ENCODE measurements at regions not wholly inside any gene's neighbourhood (a gene's known extent, or its start where the extent isn't known, plus 50 kb on each side); places are given as distances from the start of the nearest gene placed in this dataset.

DNA sequence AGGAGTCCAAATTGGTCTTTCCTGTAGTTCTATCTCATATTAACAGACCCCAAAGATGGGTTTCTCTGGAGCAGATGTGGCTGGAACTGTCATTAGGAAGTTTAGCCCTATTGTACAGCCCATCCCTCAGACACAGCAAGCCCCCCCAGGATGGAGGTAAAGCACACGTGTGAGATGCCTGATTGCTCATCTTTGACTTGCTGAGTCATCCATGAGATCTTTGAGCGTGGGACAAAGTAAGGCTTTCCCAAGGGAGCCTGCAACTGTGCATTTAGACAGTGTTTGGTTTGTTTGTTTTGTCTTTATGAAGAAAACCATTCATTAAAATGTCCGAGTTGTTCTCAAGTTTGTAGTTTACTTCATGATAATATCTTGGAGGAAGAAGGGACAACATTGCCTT is 145.3 kb upstream of the CDH13 start:
- H3K27me3 ChIP-seq, result no peaks in the 10 kb centered on the region
- WGBS, 2 donors, result 64 to 67% methylated on average over 3 of the region's 3 CpGs
- no peak overlapping the region for H3K4me3 ChIP-seq (replicated peaks in 1 of 3)
- H3K4me1 ChIP-seq, result no peaks in the 10 kb centered on the region
- no peak overlapping the region for H3K27ac ChIP-seq
- H3K9me3 ChIP-seq, result no peaks in the 10 kb centered on the region
- intact Hi-C loops (cut with DNase I), result no loop called here
- H3K36me3 ChIP-seq, result no peaks in the 10 kb centered on the region
- no peak for DNase-seq
- TF ChIP-seq, protein P1, sequence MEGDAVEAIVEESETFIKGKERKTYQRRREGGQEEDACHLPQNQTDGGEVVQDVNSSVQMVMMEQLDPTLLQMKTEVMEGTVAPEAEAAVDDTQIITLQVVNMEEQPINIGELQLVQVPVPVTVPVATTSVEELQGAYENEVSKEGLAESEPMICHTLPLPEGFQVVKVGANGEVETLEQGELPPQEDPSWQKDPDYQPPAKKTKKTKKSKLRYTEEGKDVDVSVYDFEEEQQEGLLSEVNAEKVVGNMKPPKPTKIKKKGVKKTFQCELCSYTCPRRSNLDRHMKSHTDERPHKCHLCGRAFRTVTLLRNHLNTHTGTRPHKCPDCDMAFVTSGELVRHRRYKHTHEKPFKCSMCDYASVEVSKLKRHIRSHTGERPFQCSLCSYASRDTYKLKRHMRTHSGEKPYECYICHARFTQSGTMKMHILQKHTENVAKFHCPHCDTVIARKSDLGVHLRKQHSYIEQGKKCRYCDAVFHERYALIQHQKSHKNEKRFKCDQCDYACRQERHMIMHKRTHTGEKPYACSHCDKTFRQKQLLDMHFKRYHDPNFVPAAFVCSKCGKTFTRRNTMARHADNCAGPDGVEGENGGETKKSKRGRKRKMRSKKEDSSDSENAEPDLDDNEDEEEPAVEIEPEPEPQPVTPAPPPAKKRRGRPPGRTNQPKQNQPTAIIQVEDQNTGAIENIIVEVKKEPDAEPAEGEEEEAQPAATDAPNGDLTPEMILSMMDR (IDR thresholded peaks at IDR 0.05), result no peak
- TF ChIP-seq POLR2A (IDR thresholded peaks at IDR 0.05), result no peak

DNA sequence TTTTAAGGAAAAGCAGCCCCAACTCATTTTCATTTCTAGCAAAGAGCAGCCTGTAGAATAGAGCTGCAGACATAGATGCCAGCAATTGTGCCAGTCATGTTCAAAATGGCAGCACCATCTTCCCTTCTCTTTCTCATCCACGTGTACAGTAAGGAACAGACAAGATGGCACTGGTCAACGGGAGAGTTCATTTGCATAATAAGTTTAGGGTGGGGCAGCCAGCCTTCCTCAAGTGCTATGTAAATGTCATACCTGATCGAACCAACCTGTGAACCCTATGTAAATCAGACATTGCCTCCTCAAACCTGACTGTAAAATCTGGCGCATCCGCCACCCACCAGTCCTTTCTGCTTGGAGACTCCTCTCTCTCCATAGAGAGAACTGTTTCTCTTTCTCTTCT is 150.0 kb upstream of the CDH13 start:
- intact Hi-C loops (cut with DNase I), result no loop called here
- WGBS, 2 donors, result 77 to 82% methylated on average over 5 of the region's 5 CpGs
- Histone ChIP-seq H3K4me3 (replicated peaks in 1 of 3) (no peak overlapping the region), H3K36me3 (no peaks in the 10 kb centered on the region), H3K4me1 (no peaks in the 10 kb centered on the region), H3K27ac (no peak overlapping the region), H3K27me3 (no peaks in the 10 kb centered on the region), H3K9me3 (no peaks in the 10 kb centered on the region)
- TF ChIP-seq, protein P1 (IDR thresholded peaks at IDR 0.05), result no peak
- no peak for TF ChIP-seq POLR2A (IDR thresholded peaks at IDR 0.05)
- DNase-seq, result no peak

DNA sequence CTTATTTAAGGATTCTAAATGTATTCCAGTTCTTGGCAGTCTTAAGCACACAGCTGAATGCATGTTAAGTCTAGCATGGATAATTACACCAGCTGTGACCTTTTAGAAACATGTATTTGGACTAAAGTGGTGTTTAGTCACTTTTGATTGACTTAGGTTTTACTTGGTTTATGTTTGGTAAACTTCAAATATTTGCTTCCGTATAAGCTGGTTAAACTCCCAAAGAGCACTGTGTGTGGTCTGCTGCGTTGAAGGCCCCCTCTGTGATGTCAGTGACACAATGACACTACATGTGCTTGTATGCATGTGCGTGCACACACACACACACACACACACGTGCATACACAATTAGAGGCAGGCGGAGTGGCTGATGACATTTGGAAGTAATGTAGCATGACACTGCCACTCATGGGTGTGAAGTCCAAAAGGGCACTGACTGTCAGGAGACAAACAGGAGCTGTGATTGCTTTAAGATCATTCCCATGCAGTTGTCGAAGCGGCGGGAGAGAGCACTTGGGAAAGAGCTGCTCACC is 156.1 kb upstream of the CDH13 start:
- DNase-seq, result no peak
- no peak overlapping the region for H3K27ac ChIP-seq
- H3K4me3 ChIP-seq (replicated peaks in 1 of 3), result no peak overlapping the region
- H3K36me3 ChIP-seq, result no peaks in the 10 kb centered on the region
- no peaks in the 10 kb centered on the region for H3K27me3 ChIP-seq
- H3K4me1 ChIP-seq, result no peaks in the 10 kb centered on the region
- TF ChIP-seq POLR2A (IDR thresholded peaks at IDR 0.05), result no peak
- TF ChIP-seq, protein P1 (IDR thresholded peaks at IDR 0.05), result no peak
- 62 to 65% methylated on average over 8 of the region's 8 CpGs for WGBS, 2 donors
- intact Hi-C loops (cut with DNase I), result no loop called here
- H3K9me3 ChIP-seq, result no peaks in the 10 kb centered on the region

DNA sequence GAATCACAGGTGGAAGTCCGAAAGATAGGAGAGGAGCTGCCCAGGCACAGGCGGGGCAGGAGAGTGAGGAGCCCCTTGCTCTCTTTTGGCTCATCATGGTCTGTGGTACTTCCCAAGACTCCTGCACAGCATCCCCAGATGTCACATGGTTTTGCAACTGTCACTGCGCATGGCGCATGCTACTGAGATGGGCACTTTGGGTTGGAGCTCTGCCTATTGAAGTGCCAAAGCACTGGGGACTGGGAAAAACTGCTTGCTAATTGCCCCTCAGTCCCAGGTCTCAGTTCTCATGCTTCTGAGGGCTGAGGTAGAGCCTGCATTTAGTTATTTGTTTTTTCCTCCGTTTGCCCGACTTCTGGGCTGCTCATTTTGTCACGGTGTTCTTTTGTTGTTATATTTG is 156.8 kb upstream of the CDH13 start:
- no peaks in the 10 kb centered on the region for H3K4me1 ChIP-seq
- DNase-seq, result no peak
- H3K27me3 ChIP-seq, result no peaks in the 10 kb centered on the region
- H3K27ac ChIP-seq, result no peak overlapping the region
- 62 to 65% methylated on average over 7 of the region's 7 CpGs for WGBS, 2 donors
- intact Hi-C loops (cut with DNase I), result no loop called here
- no peak overlapping the region for H3K4me3 ChIP-seq (replicated peaks in 1 of 3)
- H3K36me3 ChIP-seq, result no peaks in the 10 kb centered on the region
- H3K9me3 ChIP-seq, result no peaks in the 10 kb centered on the region
- TF ChIP-seq POLR2A (IDR thresholded peaks at IDR 0.05), result no peak
- TF ChIP-seq, protein P1 (IDR thresholded peaks at IDR 0.05), result no peak

DNA sequence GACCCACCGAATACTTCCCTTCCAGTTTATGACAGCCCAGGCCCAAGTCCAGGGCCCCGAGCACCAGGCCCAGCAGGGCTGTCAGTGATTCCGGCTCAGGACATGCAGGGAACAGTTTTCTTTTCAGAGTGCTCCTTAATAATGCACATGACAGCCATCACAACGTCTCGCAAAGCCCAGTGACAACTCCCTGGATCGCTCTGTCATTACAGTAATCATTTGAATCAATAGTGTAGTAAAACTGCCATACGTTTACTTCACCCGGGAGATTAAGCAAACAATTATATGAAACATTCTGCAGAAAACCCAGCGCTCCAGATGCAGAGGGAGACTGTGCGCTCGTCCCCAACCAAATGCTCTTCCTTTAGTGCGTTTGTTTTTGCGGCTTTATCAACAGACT is 162.6 kb upstream of the CDH13 start:
- TF ChIP-seq, protein P1 (IDR thresholded peaks at IDR 0.05), result no peak
- no peak for TF ChIP-seq POLR2A (IDR thresholded peaks at IDR 0.05)
- no peaks in the 10 kb centered on the region for H3K4me1 ChIP-seq
- H3K27me3 ChIP-seq, result no peaks in the 10 kb centered on the region
- intact Hi-C loops (cut with DNase I), result no loop called here
- 72 to 83% methylated on average over 13 of the region's 13 CpGs for WGBS, 2 donors
- no peaks in the 10 kb centered on the region for H3K36me3 ChIP-seq
- no peaks in the 10 kb centered on the region for H3K9me3 ChIP-seq
- H3K27ac ChIP-seq, result no peak overlapping the region
- H3K4me3 ChIP-seq (replicated peaks in 1 of 3), result no peak overlapping the region
- no peak for DNase-seq
